ENCODE measurements at regions not wholly inside any gene's neighbourhood (a gene's known extent, or its start where the extent isn't known, plus 50 kb on each side); places are given as distances from the start of the nearest gene placed in this dataset.
A peak's percentile ranks its signal among the peaks of the same experiment; 100 is the strongest.

- 30% methylated on average over 1 of the region's 1 CpG for WGBS (ENCODE audit: low lambda C conversion rate)
- Histone ChIP-seq H3K27me3 (ENCODE audit: control insufficient read depth in 1 of 2, insufficient read depth in 2 of 2, low read length in 2 of 2) (no peaks in the 10 kb centered on the region; a peak in 1 of 5 replicates), H3K4me1 (ENCODE audit: insufficient read depth, low read length) (no peaks in the 10 kb centered on the region), H3K36me3 (replicated peaks in 1 of 2; ENCODE audit: control insufficient read depth in 1 of 2, insufficient read depth in 2 of 2, low read length in 2 of 2) (no peaks in the 10 kb centered on the region), H3K27ac (ENCODE audit: extremely low read length, insufficient read depth, low read length) (no peak overlapping the region), H3K9me3 (ENCODE audit: low read length) (no peaks in the 10 kb centered on the region), H3K4me3 (replicated peaks in 1 of 3; ENCODE audit: insufficient read depth in 1 of 3, low read depth in 2 of 3, low read length in 3 of 3) (no peak overlapping the region), H3K79me2 (ENCODE audit: insufficient read depth, low read length) (no peaks in the 10 kb centered on the region), H4K20me1 (ENCODE audit: insufficient read depth, low read length) (no peaks in the 10 kb centered on the region), H3K9ac (ENCODE audit: insufficient read depth, low read depth, low read length) (no peak overlapping the region), H2AFZ (ENCODE audit: low read length) (no peak overlapping the region), H3K4me2 (ENCODE audit: low read depth, low read length) (no peak overlapping the region)
- FAIRE-seq: no peak
- BruUV-seq (replicated peaks): no TSS peak
- TF ChIP-seq ZNF414 (CRISPR knock-in tag; IDR thresholded peaks at IDR 0.05): no peak
- TF ChIP-seq DR1 (CRISPR knock-in tag; IDR thresholded peaks at IDR 0.05): no peak
- TF ChIP-seq MAFK (conservative IDR thresholded peaks at IDR 0.05 in 1 of 2, IDR thresholded peaks at IDR 0.05 in 1 of 2; ENCODE audit: low read length in 2 of 2): peak; percentile 85 to 90
- TF ChIP-seq MAFF (IDR thresholded peaks at IDR 0.05; ENCODE audit: low read depth, low read length): peak; percentile 87
- no peak for DNase-seq (ENCODE audit: low spot score)
- POLR2A ChIA-PET: no interaction called here
- intact Hi-C loops (cut with micrococcal nuclease; ENCODE audit: unreplicated experiment): no loop called here
- ATAC-seq: no peak
- in situ Hi-C loops (cut with HindIII; ENCODE audit: extremely low pct_ligation_motif_present, low pct_unique_long_range_greater_than_20kb): no loop called here
- CTCF ChIA-PET (ENCODE audit: low intra/inter-chr PET ratio, low total read pairs): no interaction called here
Observed at GRCh38 chr6:114437235-114437634, 94.4 kb upstream of the HS3ST5 start.

- Histone ChIP-seq H3K27me3 (ENCODE audit: control insufficient read depth in 1 of 2, insufficient read depth in 2 of 2, low read length in 2 of 2) (no peaks in the 10 kb centered on the region; a peak in 1 of 5 replicates), H3K9ac (ENCODE audit: insufficient read depth, low read depth, low read length) (no peak overlapping the region), H2AFZ (ENCODE audit: low read length) (no peak overlapping the region), H3K4me1 (ENCODE audit: insufficient read depth, low read length) (no peaks in the 10 kb centered on the region), H4K20me1 (ENCODE audit: insufficient read depth, low read length) (no peaks in the 10 kb centered on the region), H3K79me2 (ENCODE audit: insufficient read depth, low read length) (no peaks in the 10 kb centered on the region), H3K9me3 (ENCODE audit: low read length) (no peaks in the 10 kb centered on the region), H3K36me3 (replicated peaks in 1 of 2; ENCODE audit: control insufficient read depth in 1 of 2, insufficient read depth in 2 of 2, low read length in 2 of 2) (no peaks in the 10 kb centered on the region), H3K4me3 (replicated peaks in 1 of 3; ENCODE audit: insufficient read depth in 1 of 3, low read depth in 2 of 3, low read length in 3 of 3) (no peak overlapping the region), H3K4me2 (ENCODE audit: low read depth, low read length) (no peak overlapping the region), H3K27ac (ENCODE audit: extremely low read length, insufficient read depth, low read length) (no peak overlapping the region)
- ChIA-PET CTCF (ENCODE audit: low intra/inter-chr PET ratio, low total read pairs) (no interaction called here), POLR2A (no interaction called here)
- intact Hi-C loops (cut with micrococcal nuclease; ENCODE audit: unreplicated experiment): no loop called here
- WGBS (ENCODE audit: low lambda C conversion rate): 66% methylated on average over 3 of the region's 3 CpGs
- FAIRE-seq (no peak), DNase-seq (ENCODE audit: low spot score) (no peak), ATAC-seq (no peak)
- in situ Hi-C loops (cut with HindIII; ENCODE audit: extremely low pct_ligation_motif_present, low pct_unique_long_range_greater_than_20kb): no loop called here
- TF ChIP-seq MLX (CRISPR knock-in tag; IDR thresholded peaks at IDR 0.05): no peak
- no peak for TF ChIP-seq ZNF235 (CRISPR knock-in tag; IDR thresholded peaks at IDR 0.05; ENCODE audit: borderline replicate concordance)
- TF ChIP-seq GLI4 (CRISPR knock-in tag; IDR thresholded peaks at IDR 0.05; ENCODE audit: borderline replicate concordance): no peak
- no TSS peak for BruUV-seq (replicated peaks)
Observed at GRCh38 chr6:114436691-114437090, 93.9 kb upstream of the HS3ST5 start.

Data from HepG2 (cell line).